DOHH2 (cell line): ENCODE measurements at regions not wholly inside any gene's neighbourhood (a gene's known extent, or its start where the extent isn't known, plus 50 kb on each side); places are given as distances from the start of the nearest gene placed in this dataset.

ENCODE experiments used
- H3F3A ChIP-seq: fragments of 200-600 bp; sonication (generic), shearing (Covaris generic); 2 replicates; pipeline ENCODE4 v1.6.0; 2016; ENCODE audit warnings: antibody characterized with exemption, mild to moderate bottlenecking; ENCODE audit not compliant: control insufficient read depth, insufficient read depth
- H3K27ac ChIP-seq: fragments of 200-600 bp; sonication (generic); 2 replicates; pipeline ENCODE4 v1.5.1; 2014; ENCODE audit warnings: low read depth, mild to moderate bottlenecking, low read length, moderate library complexity
- H3K27me3 ChIP-seq: fragments of 200-600 bp; sonication (generic); 2 replicates; pipeline ENCODE4 v1.6.1; 2014; ENCODE audit warnings: mild to moderate bottlenecking, low read length, mixed read lengths; ENCODE audit not compliant: control insufficient read depth
- H3K36me3 ChIP-seq: fragments of 200-600 bp; sonication (generic); 2 replicates; pipeline ENCODE4 v1.6.1; 2014; ENCODE audit warnings: mild to moderate bottlenecking, low read length, moderate library complexity, mixed read lengths; ENCODE audit not compliant: control insufficient read depth
- H3K4me1 ChIP-seq: fragments of 200-600 bp; sonication (generic); 2 replicates; pipeline ENCODE4 v1.6.1; 2014; ENCODE audit warnings: mild to moderate bottlenecking, low read length, mixed read lengths; ENCODE audit not compliant: control insufficient read depth
- H3K4me2 ChIP-seq: fragments of 200-600 bp; sonication (generic); 2 replicates; pipeline ENCODE4 v1.6.0; 2014; ENCODE audit warnings: mild to moderate bottlenecking, low read length, moderate library complexity
- H3K4me3 ChIP-seq: fragments of 200-600 bp; sonication (generic); 2 replicates; pipeline ENCODE4 v1.5.1; 2014; ENCODE audit warnings: mild to moderate bottlenecking, low read length, mixed read lengths
- H3K79me2 ChIP-seq: fragments of 200-600 bp; sonication (generic); 2 replicates; pipeline ENCODE4 v1.6.1; 2014; ENCODE audit warnings: mild to moderate bottlenecking, low read length, mixed read lengths; ENCODE audit not compliant: control insufficient read depth
- H3K9me2 ChIP-seq: fragments of 200-600 bp; sonication (generic); replicated peaks from 2 replicates; pipeline ENCODE4 v1.6.1; 2014; ENCODE audit warnings: mild to moderate bottlenecking, low read length, mixed read lengths; ENCODE audit not compliant: control insufficient read depth
- H3K9me3 ChIP-seq: fragments of 200-600 bp; sonication (generic); 2 replicates; pipeline ENCODE4 v1.6.1; 2014; ENCODE audit warnings: antibody characterized with exemption, low read length, mixed read lengths; ENCODE audit not compliant: control insufficient read depth, insufficient read depth
- H4K20me1 ChIP-seq: fragments of 200-600 bp; sonication (generic); 2 replicates; pipeline ENCODE4 v1.6.0; 2014; ENCODE audit warnings: low read depth, mild to moderate bottlenecking, antibody characterized with exemption, low read length, moderate library complexity; ENCODE audit not compliant: control insufficient read depth, insufficient read depth
- EZH2phosphoT487 ChIP-seq: fragments of 200-600 bp; sonication (generic); IDR thresholded peaks from 2 replicates; pipeline ENCODE4 v1.6.1; 2017; ENCODE audit warnings: borderline replicate concordance, mild to moderate bottlenecking, antibody characterized with exemption, low read length, moderate library complexity, mixed read lengths
- TF ChIP-seq, protein P1 (sequence below): fragments of 200-600 bp; sonication (generic); IDR thresholded peaks from one replicate; pipeline ENCODE4 v1.5.1; 2014; ENCODE audit warnings: antibody characterized with exemption, mild to moderate bottlenecking, low read depth, low read length; ENCODE audit not compliant: poor library complexity, severe bottlenecking

DNA sequence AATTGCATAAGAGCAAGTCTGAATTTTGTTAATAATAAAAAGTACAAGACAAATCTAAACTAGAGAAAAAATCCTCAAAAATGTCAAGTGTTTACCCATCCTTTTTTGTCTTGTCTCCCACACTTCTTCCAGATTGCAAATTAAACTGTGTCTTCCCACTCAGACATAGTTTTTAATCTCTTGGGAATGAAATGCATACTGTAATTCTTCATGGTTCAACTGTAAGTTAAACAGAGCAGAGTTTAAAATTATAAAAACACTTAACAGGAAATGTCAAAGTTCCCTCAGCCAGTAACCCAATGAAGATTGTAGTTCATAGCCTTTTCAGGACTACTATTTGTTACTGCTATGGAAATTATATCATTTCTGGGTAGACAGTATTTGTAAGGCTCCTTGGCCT lies 171.8 kb downstream of the UBE2E3 start:
- peaks cover 4% of the 10 kb centered on the region; the same call in 1 of the 2 replicates for H3K9me3 ChIP-seq
- no peaks in the 10 kb centered on the region for H3F3A ChIP-seq
- no peak for TF ChIP-seq EZH2phosphoT487
- TF ChIP-seq, protein P1, sequence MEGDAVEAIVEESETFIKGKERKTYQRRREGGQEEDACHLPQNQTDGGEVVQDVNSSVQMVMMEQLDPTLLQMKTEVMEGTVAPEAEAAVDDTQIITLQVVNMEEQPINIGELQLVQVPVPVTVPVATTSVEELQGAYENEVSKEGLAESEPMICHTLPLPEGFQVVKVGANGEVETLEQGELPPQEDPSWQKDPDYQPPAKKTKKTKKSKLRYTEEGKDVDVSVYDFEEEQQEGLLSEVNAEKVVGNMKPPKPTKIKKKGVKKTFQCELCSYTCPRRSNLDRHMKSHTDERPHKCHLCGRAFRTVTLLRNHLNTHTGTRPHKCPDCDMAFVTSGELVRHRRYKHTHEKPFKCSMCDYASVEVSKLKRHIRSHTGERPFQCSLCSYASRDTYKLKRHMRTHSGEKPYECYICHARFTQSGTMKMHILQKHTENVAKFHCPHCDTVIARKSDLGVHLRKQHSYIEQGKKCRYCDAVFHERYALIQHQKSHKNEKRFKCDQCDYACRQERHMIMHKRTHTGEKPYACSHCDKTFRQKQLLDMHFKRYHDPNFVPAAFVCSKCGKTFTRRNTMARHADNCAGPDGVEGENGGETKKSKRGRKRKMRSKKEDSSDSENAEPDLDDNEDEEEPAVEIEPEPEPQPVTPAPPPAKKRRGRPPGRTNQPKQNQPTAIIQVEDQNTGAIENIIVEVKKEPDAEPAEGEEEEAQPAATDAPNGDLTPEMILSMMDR = no peak
- no peaks in the 10 kb centered on the region for H3K9me2 ChIP-seq
- H3K27ac ChIP-seq = no peak overlapping the region
- H3K4me3 ChIP-seq = no peak overlapping the region
- no peaks in the 10 kb centered on the region for H3K27me3 ChIP-seq
- no peaks in the 10 kb centered on the region for H4K20me1 ChIP-seq
- H3K79me2 ChIP-seq = no peaks in the 10 kb centered on the region
- H3K4me2 ChIP-seq = no peak overlapping the region
- no peaks in the 10 kb centered on the region for H3K4me1 ChIP-seq
- no peaks in the 10 kb centered on the region for H3K36me3 ChIP-seq

DNA sequence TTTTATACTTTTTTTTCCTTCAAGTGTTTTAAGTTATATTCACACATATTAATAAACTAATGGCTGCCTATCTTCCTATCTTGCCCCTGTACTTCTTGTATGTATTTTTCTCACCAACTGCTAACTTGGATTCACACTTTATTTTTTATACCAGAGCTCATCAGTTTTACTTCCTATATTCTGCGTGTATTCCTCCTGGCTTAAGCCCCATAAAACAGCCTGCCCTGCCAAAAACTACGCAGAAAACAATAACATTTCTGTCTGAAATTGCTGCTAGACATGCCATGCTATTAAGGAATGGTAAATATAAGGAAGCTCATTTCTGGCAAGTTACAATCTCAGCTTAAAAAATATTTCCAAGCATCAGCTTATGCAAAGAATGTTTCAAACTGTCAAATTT lies 172.3 kb downstream of the UBE2E3 start:
- no peak overlapping the region for H3K27ac ChIP-seq
- H3K27me3 ChIP-seq = no peaks in the 10 kb centered on the region
- no peaks in the 10 kb centered on the region for H3K79me2 ChIP-seq
- H3K4me2 ChIP-seq = no peak overlapping the region
- no peaks in the 10 kb centered on the region for H3F3A ChIP-seq
- H3K9me2 ChIP-seq = no peaks in the 10 kb centered on the region
- no peak for TF ChIP-seq EZH2phosphoT487
- TF ChIP-seq, protein P1 = no peak
- H3K4me1 ChIP-seq = no peaks in the 10 kb centered on the region
- peaks cover 4% of the 10 kb centered on the region; the same call in 1 of the 2 replicates for H3K9me3 ChIP-seq
- no peaks in the 10 kb centered on the region for H4K20me1 ChIP-seq
- H3K4me3 ChIP-seq = no peak overlapping the region
- H3K36me3 ChIP-seq = no peaks in the 10 kb centered on the region

DNA sequence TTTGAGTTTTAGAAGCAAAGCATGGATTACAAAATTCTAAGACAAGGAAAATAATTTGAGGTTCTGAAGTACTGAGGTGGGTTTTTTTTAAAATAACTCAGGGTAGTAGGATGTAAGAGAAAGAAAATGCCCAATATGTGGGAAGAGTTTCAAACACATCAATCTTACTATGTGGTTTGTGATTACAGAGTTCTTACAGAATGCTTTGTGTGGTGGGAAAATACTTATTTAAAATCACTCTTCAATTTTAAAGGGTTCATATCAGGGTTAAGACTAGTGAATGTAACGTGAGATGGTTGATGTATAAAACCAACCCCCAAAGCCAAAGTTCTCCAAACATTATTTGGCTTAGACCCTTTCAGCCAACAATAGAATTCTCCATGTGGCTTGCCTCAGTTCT lies 173.5 kb downstream of the UBE2E3 start:
- Histone ChIP-seq H3K27me3 (no peaks in the 10 kb centered on the region), H3K27ac (no peak overlapping the region), H3K9me3 (peaks cover 4% of the 10 kb centered on the region; the same call in 1 of the 2 replicates), H4K20me1 (no peaks in the 10 kb centered on the region), H3K79me2 (no peaks in the 10 kb centered on the region), H3K4me2 (no peak overlapping the region), H3K36me3 (no peaks in the 10 kb centered on the region), H3F3A (no peaks in the 10 kb centered on the region), H3K9me2 (no peaks in the 10 kb centered on the region), H3K4me3 (no peak overlapping the region), H3K4me1 (no peaks in the 10 kb centered on the region)
- TF ChIP-seq, protein P1 = no peak
- TF ChIP-seq EZH2phosphoT487 = no peak
